GM20000 (cell line): ENCODE measurements at regions not wholly inside any gene's neighbourhood (a gene's known extent, or its start where the extent isn't known, plus 50 kb on each side); places are given as distances from the start of the nearest gene placed in this dataset.

Experiments used
- DNase-seq: peaks from one replicate; pipeline ENCODE4 v3.0.0; 2012; ENCODE audit warnings: low spot score
- TF ChIP-seq, protein P1 (sequence below): IDR thresholded peaks from 2 replicates; pipeline ENCODE4 v1.5.1; 2012; ENCODE audit warnings: mild to moderate bottlenecking, control low read depth; ENCODE audit errors: extremely low read depth, missing control alignments

GRCh38 chr1:30511991-30512913 is 211.1 kb downstream of the MATN1 start:
- no peak for DNase-seq
- TF ChIP-seq, protein P1, sequence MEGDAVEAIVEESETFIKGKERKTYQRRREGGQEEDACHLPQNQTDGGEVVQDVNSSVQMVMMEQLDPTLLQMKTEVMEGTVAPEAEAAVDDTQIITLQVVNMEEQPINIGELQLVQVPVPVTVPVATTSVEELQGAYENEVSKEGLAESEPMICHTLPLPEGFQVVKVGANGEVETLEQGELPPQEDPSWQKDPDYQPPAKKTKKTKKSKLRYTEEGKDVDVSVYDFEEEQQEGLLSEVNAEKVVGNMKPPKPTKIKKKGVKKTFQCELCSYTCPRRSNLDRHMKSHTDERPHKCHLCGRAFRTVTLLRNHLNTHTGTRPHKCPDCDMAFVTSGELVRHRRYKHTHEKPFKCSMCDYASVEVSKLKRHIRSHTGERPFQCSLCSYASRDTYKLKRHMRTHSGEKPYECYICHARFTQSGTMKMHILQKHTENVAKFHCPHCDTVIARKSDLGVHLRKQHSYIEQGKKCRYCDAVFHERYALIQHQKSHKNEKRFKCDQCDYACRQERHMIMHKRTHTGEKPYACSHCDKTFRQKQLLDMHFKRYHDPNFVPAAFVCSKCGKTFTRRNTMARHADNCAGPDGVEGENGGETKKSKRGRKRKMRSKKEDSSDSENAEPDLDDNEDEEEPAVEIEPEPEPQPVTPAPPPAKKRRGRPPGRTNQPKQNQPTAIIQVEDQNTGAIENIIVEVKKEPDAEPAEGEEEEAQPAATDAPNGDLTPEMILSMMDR: no peak

DNA sequence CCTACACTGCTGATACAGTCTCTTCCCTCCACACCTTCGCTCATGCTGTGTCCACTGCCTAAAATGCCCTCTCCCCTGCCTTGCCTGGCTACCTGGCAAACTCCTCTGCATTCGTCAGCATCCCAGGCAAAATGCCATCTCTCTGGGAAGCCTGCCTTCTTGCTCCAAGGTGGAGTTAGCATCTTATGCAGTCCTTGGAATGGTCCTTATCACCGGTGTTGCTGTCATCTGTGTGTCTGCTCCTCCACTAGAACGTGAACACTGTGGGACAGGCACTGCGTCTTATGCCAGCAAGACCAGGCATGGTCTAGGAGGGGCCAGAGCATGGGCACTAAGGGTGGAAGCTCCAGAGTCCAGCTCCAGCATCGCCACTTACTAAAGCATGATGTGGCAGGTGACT is 211.8 kb downstream of the MATN1 start:
- TF ChIP-seq, protein P1: no peak
- DNase-seq: no peak

GRCh38 chr1:30511106-30511505 is 212.3 kb downstream of the MATN1 start:
- DNase-seq: no peak
- TF ChIP-seq, protein P1: no peak

GRCh38 chr1:30509670-30510069 is 213.7 kb downstream of the MATN1 start:
- DNase-seq: no peak
- TF ChIP-seq, protein P1: no peak

- no peak for DNase-seq
- TF ChIP-seq, protein P1: no peak
These were observed 214.8 kb downstream of the MATN1 start for GRCh38 chr1:30508611-30509010.

DNA sequence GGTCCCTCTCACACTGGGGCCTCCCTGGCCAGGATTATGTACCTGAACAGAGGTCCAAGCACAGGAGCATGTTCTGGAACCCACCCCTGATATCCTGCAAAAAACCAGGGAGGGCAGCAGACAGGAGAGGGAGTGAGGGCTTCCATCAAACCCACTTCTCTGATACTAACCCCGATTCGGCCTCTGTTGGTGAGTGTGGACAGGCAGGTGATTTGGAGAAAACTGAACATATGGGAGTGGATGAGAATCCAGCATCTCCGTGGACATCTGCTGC is 215.3 kb downstream of the MATN1 start:
- TF ChIP-seq, protein P1: no peak
- DNase-seq: no peak

DNA sequence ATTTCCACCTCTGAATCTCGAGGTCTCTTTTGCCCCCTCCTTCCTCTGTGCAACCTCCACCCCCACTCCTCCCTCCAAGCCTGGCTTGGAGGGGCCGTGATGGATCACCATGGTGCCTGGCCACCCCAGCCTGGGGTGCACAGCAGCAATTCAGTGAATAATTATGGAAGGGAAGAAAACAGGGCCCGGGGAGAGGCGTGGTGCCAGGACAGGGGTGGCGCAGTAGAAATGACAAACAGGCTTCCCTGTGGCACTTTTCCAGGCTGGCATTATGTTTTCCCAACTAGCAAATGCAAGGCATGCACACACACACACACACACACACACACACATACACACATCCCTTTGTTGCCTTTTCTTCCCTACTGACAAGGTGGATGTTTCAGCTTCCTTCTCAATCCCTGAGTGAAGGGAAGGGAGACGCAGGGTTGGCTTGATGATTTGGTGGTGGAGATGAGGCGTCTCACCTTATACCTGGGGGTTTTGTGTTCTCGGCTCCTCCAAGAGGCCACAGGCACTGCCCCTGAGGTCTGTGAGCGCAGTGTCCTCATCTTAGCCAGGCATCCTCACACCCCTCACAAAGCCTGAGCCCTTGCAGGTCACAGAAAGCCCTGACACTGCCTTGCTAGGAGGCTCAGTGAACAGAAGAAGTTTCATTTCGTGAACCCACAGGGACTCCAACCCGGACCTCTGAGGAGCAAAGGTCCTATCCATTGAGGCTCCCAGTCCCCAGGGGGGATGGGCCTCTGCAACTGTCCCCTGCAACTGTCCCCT is 215.8 kb downstream of the MATN1 start:
- no peak for DNase-seq
- TF ChIP-seq, protein P1: no peak
